GM23338 (cell line): ENCODE measurements at regions not wholly inside any gene's neighbourhood (a gene's known extent, or its start where the extent isn't known, plus 50 kb on each side); places are given as distances from the start of the nearest gene placed in this dataset.

Experiments used
- ATAC-seq: fragments of 200-7000 bp; cut with Tn5 transposase; 3 replicates; pipeline ENCODE4 v1.9.1; 2020
- DNase-seq: peaks from one replicate; pipeline ENCODE4 v3.0.0-alpha.2; 2015; ENCODE audit warnings: low spot score
- H2AFZ ChIP-seq: fragments of 200-600 bp; sonication (generic); 2 replicates; pipeline ENCODE4 v1.8.0; 2016; ENCODE audit warnings: antibody characterized with exemption, mild to moderate bottlenecking, moderate library complexity
- H3F3A ChIP-seq: fragments of 200-600 bp; sonication (generic); replicated peaks from 2 replicates; pipeline ENCODE4 v1.8.0; 2017; ENCODE audit warnings: antibody characterized with exemption, mixed run types, low read depth
- H3K27ac ChIP-seq: fragments of 200-600 bp; sonication (generic); 2 replicates; pipeline ENCODE4 v1.6.1; 2016; ENCODE audit warnings: low read depth
- H3K27me3 ChIP-seq: fragments of 200-600 bp; sonication (generic); 2 replicates; pipeline ENCODE4 v1.8.0; 2016; ENCODE audit warnings: mild to moderate bottlenecking, mixed run types, moderate library complexity; ENCODE audit not compliant: insufficient read depth
- H3K36me3 ChIP-seq: fragments of 200-600 bp; sonication (generic); 2 replicates; pipeline ENCODE4 v1.8.0; 2016; ENCODE audit warnings: mild to moderate bottlenecking; ENCODE audit not compliant: insufficient read depth
- H3K4me1 ChIP-seq: fragments of 200-600 bp; sonication (generic); 2 replicates; pipeline ENCODE4 v1.8.0; 2016; ENCODE audit warnings: mild to moderate bottlenecking, moderate library complexity; ENCODE audit not compliant: insufficient read depth
- H3K4me2 ChIP-seq: fragments of 200-600 bp; sonication (generic); 2 replicates; pipeline ENCODE4 v1.7.1; 2017; ENCODE audit warnings: mixed run types
- H3K4me3 ChIP-seq: fragments of 200-600 bp; sonication (generic); 2 replicates; pipeline ENCODE4 v1.6.1; 2016; ENCODE audit warnings: mixed run types
- H3K79me2 ChIP-seq: fragments of 200-600 bp; sonication (generic); replicated peaks from 2 replicates; pipeline ENCODE4 v1.8.0; 2017; ENCODE audit warnings: mild to moderate bottlenecking; ENCODE audit not compliant: insufficient read depth
- H3K9me2 ChIP-seq: fragments of 200-600 bp; sonication (generic); 2 replicates; pipeline ENCODE4 v1.8.0; 2017; ENCODE audit not compliant: insufficient read depth
- H4K20me1 ChIP-seq: fragments of 200-600 bp; sonication (generic); replicated peaks from 2 replicates; pipeline ENCODE4 v1.8.0; 2017; ENCODE audit warnings: mild to moderate bottlenecking; ENCODE audit not compliant: insufficient read depth
- H3K27ac Mint-ChIP-seq: 2 replicates; pipeline ENCODE4 v1.8.0; 2020; ENCODE audit warnings: inconsistent platforms, mild to moderate bottlenecking, moderate library complexity, mixed read lengths
- H3K27me3 Mint-ChIP-seq: 3 replicates; pipeline ENCODE4 v1.8.0; 2022; ENCODE audit warnings: low read depth, mild to moderate bottlenecking, moderate library complexity, mixed read lengths, inconsistent platforms; ENCODE audit not compliant: insufficient read depth, poor library complexity
- H3K36me3 Mint-ChIP-seq: 3 replicates; pipeline ENCODE4 v1.8.0; 2021; ENCODE audit warnings: low read depth, mild to moderate bottlenecking, inconsistent platforms, moderate library complexity, mixed read lengths
- H3K4me1 Mint-ChIP-seq: 3 replicates; pipeline ENCODE4 v1.8.0; 2020; ENCODE audit warnings: mild to moderate bottlenecking, inconsistent platforms, mixed read lengths
- H3K4me3 Mint-ChIP-seq: 3 replicates; pipeline ENCODE4 v1.8.0; 2021; ENCODE audit warnings: moderate library complexity, mild to moderate bottlenecking, inconsistent platforms, mixed read lengths
- H3K9me3 Mint-ChIP-seq: 3 replicates; pipeline ENCODE4 v1.8.0; 2020; ENCODE audit warnings: moderate library complexity, mild to moderate bottlenecking, inconsistent platforms, mixed read lengths
- CREB1 ChIP-seq: fragments of 250-450 bp; sonication (Bioruptor Pico); IDR thresholded peaks from 2 replicates; pipeline ENCODE4 v1.5.0; 2020; ENCODE audit warnings: low read depth, mild to moderate bottlenecking, moderate library complexity
- EZH2 ChIP-seq: fragments of 200-600 bp; sonication (generic); IDR thresholded peaks from one replicate; pipeline ENCODE4 v1.8.0; 2017; ENCODE audit warnings: antibody characterized with exemption, mild to moderate bottlenecking, low read depth; ENCODE audit not compliant: unreplicated experiment
- EZH2phosphoT487 ChIP-seq: fragments of 200-600 bp; sonication (generic); IDR thresholded peaks from one replicate; pipeline ENCODE4 v1.8.1; 2018; ENCODE audit warnings: antibody characterized with exemption; ENCODE audit not compliant: unreplicated experiment
- JUNB ChIP-seq: IDR thresholded peaks from one replicate; pipeline ENCODE4 v1.6.1; 2016; ENCODE audit warnings: antibody characterized with exemption; ENCODE audit not compliant: unreplicated experiment
- NANOG ChIP-seq: IDR thresholded peaks from 2 replicates; pipeline ENCODE4 v1.6.1; 2016; ENCODE audit warnings: antibody characterized with exemption, borderline replicate concordance
- POLR2AphosphoS5 ChIP-seq: IDR thresholded peaks from 2 replicates; pipeline ENCODE4 v1.6.1; 2016; ENCODE audit warnings: antibody characterized with exemption, low read depth
- STAT1 ChIP-seq: IDR thresholded peaks from one replicate; pipeline ENCODE4 v1.6.1; 2016; ENCODE audit warnings: antibody characterized with exemption; ENCODE audit not compliant: unreplicated experiment
- ZNF331 ChIP-seq: fragments of 250-450 bp; sonication (Bioruptor Pico); IDR thresholded peaks from 2 replicates; pipeline ENCODE4 v1.5.0; 2020; ENCODE audit warnings: low read depth, mild to moderate bottlenecking, moderate library complexity
- TF ChIP-seq, protein P1 (sequence below), 2 experiments: fragments of 200-600 bp in 1 of 2; sonication (generic) in 1 of 2; conservative IDR thresholded peaks; 2 replicates each; pipeline versions ENCODE4 v1.5.1 to v1.6.1; 2016 to 2017; ENCODE audit warnings: antibody characterized with exemption in 2 of 2, low read depth in 2 of 2, mild to moderate bottlenecking in 2 of 2, moderate library complexity in 1 of 2
- TF ChIP-seq, protein P2 (sequence below): IDR thresholded peaks from one replicate; pipeline ENCODE4 v1.6.1; 2018; ENCODE audit warnings: antibody characterized with exemption; ENCODE audit not compliant: unreplicated experiment
- TF ChIP-seq, protein P3 (sequence below): IDR thresholded peaks from 2 replicates; pipeline ENCODE4 v1.6.1; 2016; ENCODE audit warnings: antibody characterized with exemption

DNA sequence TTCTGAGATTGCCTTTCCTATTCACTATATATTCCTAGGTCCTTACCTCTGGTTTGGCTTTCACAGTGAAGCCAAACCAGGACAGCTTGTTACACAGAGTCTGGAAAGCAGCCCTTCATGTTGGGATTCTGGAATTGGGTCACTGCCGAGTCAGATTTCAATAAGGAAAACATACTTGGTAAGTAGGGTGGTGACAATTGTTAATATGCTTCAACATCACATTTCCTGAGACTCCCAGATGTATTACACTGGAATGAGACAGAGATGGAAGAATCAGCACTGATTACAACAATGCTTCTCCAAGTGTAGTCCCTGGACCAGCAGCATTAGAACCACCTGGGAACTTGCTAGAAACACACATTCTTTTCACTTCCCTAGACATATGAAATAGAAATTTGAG lies 268.9 kb upstream of the SEMA3C start:
- H3F3A ChIP-seq, result no peaks in the 10 kb centered on the region
- no peaks in the 10 kb centered on the region for H3K4me1 ChIP-seq
- H2AFZ ChIP-seq, result no peak overlapping the region
- H3K9me2 ChIP-seq, result peaks cover 4% of the 10 kb centered on the region; the same call in 1 of the 2 replicates
- H3K79me2 ChIP-seq, result no peaks in the 10 kb centered on the region
- TF ChIP-seq, protein P1, sequence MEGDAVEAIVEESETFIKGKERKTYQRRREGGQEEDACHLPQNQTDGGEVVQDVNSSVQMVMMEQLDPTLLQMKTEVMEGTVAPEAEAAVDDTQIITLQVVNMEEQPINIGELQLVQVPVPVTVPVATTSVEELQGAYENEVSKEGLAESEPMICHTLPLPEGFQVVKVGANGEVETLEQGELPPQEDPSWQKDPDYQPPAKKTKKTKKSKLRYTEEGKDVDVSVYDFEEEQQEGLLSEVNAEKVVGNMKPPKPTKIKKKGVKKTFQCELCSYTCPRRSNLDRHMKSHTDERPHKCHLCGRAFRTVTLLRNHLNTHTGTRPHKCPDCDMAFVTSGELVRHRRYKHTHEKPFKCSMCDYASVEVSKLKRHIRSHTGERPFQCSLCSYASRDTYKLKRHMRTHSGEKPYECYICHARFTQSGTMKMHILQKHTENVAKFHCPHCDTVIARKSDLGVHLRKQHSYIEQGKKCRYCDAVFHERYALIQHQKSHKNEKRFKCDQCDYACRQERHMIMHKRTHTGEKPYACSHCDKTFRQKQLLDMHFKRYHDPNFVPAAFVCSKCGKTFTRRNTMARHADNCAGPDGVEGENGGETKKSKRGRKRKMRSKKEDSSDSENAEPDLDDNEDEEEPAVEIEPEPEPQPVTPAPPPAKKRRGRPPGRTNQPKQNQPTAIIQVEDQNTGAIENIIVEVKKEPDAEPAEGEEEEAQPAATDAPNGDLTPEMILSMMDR (conservative IDR thresholded peaks at IDR 0.05; ENCODE audit: low read depth in 2 of 2), result no peak
- TF ChIP-seq ZNF331 (CRISPR knock-in tag), result no peak
- Mint-ChIP-seq H3K27ac (no peak overlapping the region), H3K4me3 (no peak overlapping the region), H3K27me3 (no peaks in the 10 kb centered on the region), H3K4me1 (no peaks in the 10 kb centered on the region), H3K9me3 (no peaks in the 10 kb centered on the region; the same call in 2 of the 3 replicates), H3K36me3 (no peaks in the 10 kb centered on the region)
- DNase-seq, result no peak
- no peaks in the 10 kb centered on the region for H3K27me3 ChIP-seq
- H3K36me3 ChIP-seq, result no peaks in the 10 kb centered on the region; the same call in 1 of the 2 replicates
- ATAC-seq, result no peak
- H3K4me3 ChIP-seq, result no peak overlapping the region
- H3K27ac ChIP-seq, result no peak overlapping the region
- no peaks in the 10 kb centered on the region for H4K20me1 ChIP-seq
- no peak overlapping the region for H3K4me2 ChIP-seq

DNA sequence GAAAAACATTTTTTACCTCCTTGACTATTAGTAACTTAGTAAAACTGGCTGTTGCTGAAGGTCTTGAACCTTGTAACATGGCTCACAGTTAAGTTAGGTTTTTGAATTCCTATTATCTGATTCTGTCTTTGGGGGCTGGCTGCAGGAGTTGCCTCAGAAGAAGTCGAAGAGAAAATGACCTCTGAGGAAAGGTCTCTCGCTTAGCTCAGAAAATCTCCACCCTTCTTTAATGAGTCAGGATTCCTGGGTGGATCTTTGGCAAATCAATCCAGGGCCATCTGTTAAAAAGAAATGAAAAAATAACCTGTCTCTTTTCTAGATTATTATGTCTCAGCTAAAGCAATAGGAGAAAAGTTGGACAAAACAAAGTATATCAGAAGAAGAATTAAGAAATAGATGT lies 267.8 kb upstream of the SEMA3C start:
- Histone ChIP-seq H3K4me2 (no peak overlapping the region), H3K4me3 (no peak overlapping the region), H3K27ac (no peak overlapping the region), H3K79me2 (no peaks in the 10 kb centered on the region), H3K9me2 (peaks cover 7% of the 10 kb centered on the region; the same call in 1 of the 2 replicates), H3F3A (no peaks in the 10 kb centered on the region), H4K20me1 (no peaks in the 10 kb centered on the region), H2AFZ (no peak overlapping the region), H3K4me1 (no peaks in the 10 kb centered on the region), H3K36me3 (peaks cover 4% of the 10 kb centered on the region), H3K27me3 (no peaks in the 10 kb centered on the region)
- Mint-ChIP-seq H3K9me3 (peaks cover 9% of the 10 kb centered on the region), H3K4me3 (no peak overlapping the region), H3K27me3 (no peaks in the 10 kb centered on the region), H3K27ac (no peak overlapping the region), H3K36me3 (peaks cover 8% of the 10 kb centered on the region; the same call in 2 of the 3 replicates), H3K4me1 (no peaks in the 10 kb centered on the region)
- no peak for TF ChIP-seq POLR2AphosphoS5
- TF ChIP-seq EZH2, result no peak
- ATAC-seq (no peak), DNase-seq (no peak)

DNA sequence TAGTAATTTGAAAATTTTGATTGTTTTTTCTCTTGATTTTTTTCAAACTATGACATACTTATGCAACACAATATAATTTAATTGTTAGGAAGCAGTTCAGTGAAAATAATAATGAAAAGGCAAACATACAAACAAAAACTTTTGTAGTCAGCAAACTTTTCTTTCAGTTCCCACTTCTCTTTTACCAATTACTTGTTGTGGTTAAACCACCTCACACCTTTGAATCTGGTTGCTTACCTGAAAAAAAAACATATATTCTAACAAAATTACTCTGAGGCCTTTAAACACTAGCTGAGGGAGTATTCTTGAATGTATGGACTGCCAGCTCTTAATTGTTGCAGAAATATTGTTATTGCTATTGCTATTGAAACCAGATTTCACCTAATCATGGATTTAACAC lies 266.2 kb upstream of the SEMA3C start:
- Mint-ChIP-seq H3K27ac (no peak overlapping the region), H3K36me3 (peaks cover 24% of the 10 kb centered on the region), H3K4me3 (no peak overlapping the region), H3K27me3 (no peaks in the 10 kb centered on the region), H3K4me1 (no peaks in the 10 kb centered on the region; the same call in 1 of the 3 replicates), H3K9me3 (peaks cover 25% of the 10 kb centered on the region)
- no peaks in the 10 kb centered on the region for H3K27me3 ChIP-seq
- no peaks in the 10 kb centered on the region for H4K20me1 ChIP-seq
- no peak overlapping the region for H3K4me3 ChIP-seq
- ATAC-seq, result no peak
- no peaks in the 10 kb centered on the region for H3F3A ChIP-seq
- H3K9me2 ChIP-seq, result peaks cover 9% of the 10 kb centered on the region
- no peak overlapping the region for H3K4me2 ChIP-seq
- H3K36me3 ChIP-seq, result peaks cover 15% of the 10 kb centered on the region
- no peaks in the 10 kb centered on the region for H3K79me2 ChIP-seq
- peaks cover under 1% of the 10 kb centered on the region; the same call in 1 of the 2 replicates for H3K4me1 ChIP-seq
- H3K27ac ChIP-seq, result no peak overlapping the region
- no peak overlapping the region for H2AFZ ChIP-seq
- DNase-seq, result no peak
- no peak for TF ChIP-seq EZH2phosphoT487
- no peak for TF ChIP-seq CREB1 (CRISPR knock-in tag)
- no peak for TF ChIP-seq POLR2AphosphoS5
- TF ChIP-seq, protein P2, sequence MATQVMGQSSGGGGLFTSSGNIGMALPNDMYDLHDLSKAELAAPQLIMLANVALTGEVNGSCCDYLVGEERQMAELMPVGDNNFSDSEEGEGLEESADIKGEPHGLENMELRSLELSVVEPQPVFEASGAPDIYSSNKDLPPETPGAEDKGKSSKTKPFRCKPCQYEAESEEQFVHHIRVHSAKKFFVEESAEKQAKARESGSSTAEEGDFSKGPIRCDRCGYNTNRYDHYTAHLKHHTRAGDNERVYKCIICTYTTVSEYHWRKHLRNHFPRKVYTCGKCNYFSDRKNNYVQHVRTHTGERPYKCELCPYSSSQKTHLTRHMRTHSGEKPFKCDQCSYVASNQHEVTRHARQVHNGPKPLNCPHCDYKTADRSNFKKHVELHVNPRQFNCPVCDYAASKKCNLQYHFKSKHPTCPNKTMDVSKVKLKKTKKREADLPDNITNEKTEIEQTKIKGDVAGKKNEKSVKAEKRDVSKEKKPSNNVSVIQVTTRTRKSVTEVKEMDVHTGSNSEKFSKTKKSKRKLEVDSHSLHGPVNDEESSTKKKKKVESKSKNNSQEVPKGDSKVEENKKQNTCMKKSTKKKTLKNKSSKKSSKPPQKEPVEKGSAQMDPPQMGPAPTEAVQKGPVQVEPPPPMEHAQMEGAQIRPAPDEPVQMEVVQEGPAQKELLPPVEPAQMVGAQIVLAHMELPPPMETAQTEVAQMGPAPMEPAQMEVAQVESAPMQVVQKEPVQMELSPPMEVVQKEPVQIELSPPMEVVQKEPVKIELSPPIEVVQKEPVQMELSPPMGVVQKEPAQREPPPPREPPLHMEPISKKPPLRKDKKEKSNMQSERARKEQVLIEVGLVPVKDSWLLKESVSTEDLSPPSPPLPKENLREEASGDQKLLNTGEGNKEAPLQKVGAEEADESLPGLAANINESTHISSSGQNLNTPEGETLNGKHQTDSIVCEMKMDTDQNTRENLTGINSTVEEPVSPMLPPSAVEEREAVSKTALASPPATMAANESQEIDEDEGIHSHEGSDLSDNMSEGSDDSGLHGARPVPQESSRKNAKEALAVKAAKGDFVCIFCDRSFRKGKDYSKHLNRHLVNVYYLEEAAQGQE, result no peak
- TF ChIP-seq STAT1, result no peak
- TF ChIP-seq ZNF331 (CRISPR knock-in tag), result no peak
- TF ChIP-seq EZH2, result no peak
- TF ChIP-seq JUNB, result no peak
- TF ChIP-seq, protein P3, sequence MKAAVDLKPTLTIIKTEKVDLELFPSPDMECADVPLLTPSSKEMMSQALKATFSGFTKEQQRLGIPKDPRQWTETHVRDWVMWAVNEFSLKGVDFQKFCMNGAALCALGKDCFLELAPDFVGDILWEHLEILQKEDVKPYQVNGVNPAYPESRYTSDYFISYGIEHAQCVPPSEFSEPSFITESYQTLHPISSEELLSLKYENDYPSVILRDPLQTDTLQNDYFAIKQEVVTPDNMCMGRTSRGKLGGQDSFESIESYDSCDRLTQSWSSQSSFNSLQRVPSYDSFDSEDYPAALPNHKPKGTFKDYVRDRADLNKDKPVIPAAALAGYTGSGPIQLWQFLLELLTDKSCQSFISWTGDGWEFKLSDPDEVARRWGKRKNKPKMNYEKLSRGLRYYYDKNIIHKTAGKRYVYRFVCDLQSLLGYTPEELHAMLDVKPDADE, result no peak
- TF ChIP-seq, protein P1 (conservative IDR thresholded peaks at IDR 0.05; ENCODE audit: low read depth in 2 of 2), result no peak
- no peak for TF ChIP-seq NANOG
